ENCODE measurements at regions not wholly inside any gene's neighbourhood (a gene's known extent, or its start where the extent isn't known, plus 50 kb on each side); places are given as distances from the start of the nearest gene placed in this dataset.
"Not testable (repeated sequence)": the region's sequence is repeated elsewhere in the genome, so short reads cannot be mapped to it uniquely, and the experiment has no call there.

- not testable (repeated sequence) for DNase-seq (ENCODE audit: low read depth, low spot score); H3K4me3 ChIP-seq (ENCODE audit: low read length); H3K36me3 ChIP-seq (ENCODE audit: control insufficient read depth, insufficient read depth, low read length); H3K9me3 ChIP-seq (ENCODE audit: control insufficient read depth, insufficient read depth, low read length); H3K27me3 ChIP-seq (ENCODE audit: control insufficient read depth, insufficient read depth, low read length); H3K27ac ChIP-seq (ENCODE audit: low read length); H3K4me1 ChIP-seq (ENCODE audit: control insufficient read depth, insufficient read depth, low read length)
- WGBS (ENCODE audit: insufficient coverage, insufficient read length): no CpG with 5 or more reads among the region's 16 CpGs
Measured at GRCh38 chr4:28113586-28113985, 1252.9 kb downstream of the STIM2 start.

GRCh38 chr4:28116526-28117083 lies 1256.0 kb downstream of the STIM2 start:
- H3K27me3 ChIP-seq (ENCODE audit: control insufficient read depth, insufficient read depth, low read length); H3K27ac ChIP-seq (ENCODE audit: low read length); H3K4me1 ChIP-seq (ENCODE audit: control insufficient read depth, insufficient read depth, low read length); DNase-seq (ENCODE audit: low read depth, low spot score); H3K4me3 ChIP-seq (ENCODE audit: low read length); H3K36me3 ChIP-seq (ENCODE audit: control insufficient read depth, insufficient read depth, low read length); H3K9me3 ChIP-seq (ENCODE audit: control insufficient read depth, insufficient read depth, low read length): not testable (repeated sequence)
- no CpG with 5 or more reads among the region's 12 CpGs for WGBS (ENCODE audit: insufficient coverage, insufficient read length)

- Histone ChIP-seq H3K4me1 (ENCODE audit: control insufficient read depth, insufficient read depth, low read length) (no peaks in the 10 kb centered on the region), H3K9me3 (ENCODE audit: control insufficient read depth, insufficient read depth, low read length) (no peaks in the 10 kb centered on the region), H3K27ac (ENCODE audit: low read length) (no peak overlapping the region), H3K4me3 (ENCODE audit: low read length) (peak overlapping the region; percentile 35; the same call in 1 of the 2 replicates), H3K36me3 (ENCODE audit: control insufficient read depth, insufficient read depth, low read length) (no peaks in the 10 kb centered on the region), H3K27me3 (ENCODE audit: control insufficient read depth, insufficient read depth, low read length) (no peaks in the 10 kb centered on the region)
- no CpG with 5 or more reads among the region's 61 CpGs for WGBS (ENCODE audit: insufficient coverage, insufficient read length)
- DNase-seq (ENCODE audit: low read depth, low spot score): no peak
Measured at GRCh38 chr4:28117084-28117682, 1256.5 kb downstream of the STIM2 start.

GRCh38 chr4:28146191-28146590 lies 1285.5 kb downstream of the STIM2 start:
- Histone ChIP-seq H3K4me3 (ENCODE audit: low read length) (no peak overlapping the region), H3K4me1 (ENCODE audit: control insufficient read depth, insufficient read depth, low read length) (no peaks in the 10 kb centered on the region), H3K9me3 (ENCODE audit: control insufficient read depth, insufficient read depth, low read length) (no peaks in the 10 kb centered on the region), H3K27ac (ENCODE audit: low read length) (no peak overlapping the region), H3K27me3 (ENCODE audit: control insufficient read depth, insufficient read depth, low read length) (no peaks in the 10 kb centered on the region), H3K36me3 (ENCODE audit: control insufficient read depth, insufficient read depth, low read length) (no peaks in the 10 kb centered on the region)
- no peak for DNase-seq (ENCODE audit: low read depth, low spot score)
- no CpG with 5 or more reads among the region's 3 CpGs for WGBS (ENCODE audit: insufficient coverage, insufficient read length)

- Histone ChIP-seq H3K4me3 (ENCODE audit: low read length) (no peak overlapping the region), H3K27me3 (ENCODE audit: control insufficient read depth, insufficient read depth, low read length) (no peaks in the 10 kb centered on the region), H3K36me3 (ENCODE audit: control insufficient read depth, insufficient read depth, low read length) (no peaks in the 10 kb centered on the region), H3K27ac (ENCODE audit: low read length) (no peak overlapping the region), H3K9me3 (ENCODE audit: control insufficient read depth, insufficient read depth, low read length) (no peaks in the 10 kb centered on the region), H3K4me1 (ENCODE audit: control insufficient read depth, insufficient read depth, low read length) (no peaks in the 10 kb centered on the region)
- DNase-seq (ENCODE audit: low read depth, low spot score): no peak
- no CpG with 5 or more reads among the region's 1 CpG for WGBS (ENCODE audit: insufficient coverage, insufficient read length)
Measured at GRCh38 chr4:28148221-28148620, 1287.6 kb downstream of the STIM2 start.

- Histone ChIP-seq H3K9me3 (ENCODE audit: control insufficient read depth, insufficient read depth, low read length) (no peaks in the 10 kb centered on the region), H3K4me1 (ENCODE audit: control insufficient read depth, insufficient read depth, low read length) (no peaks in the 10 kb centered on the region), H3K27me3 (ENCODE audit: control insufficient read depth, insufficient read depth, low read length) (no peaks in the 10 kb centered on the region), H3K27ac (ENCODE audit: low read length) (no peak overlapping the region), H3K4me3 (ENCODE audit: low read length) (no peak overlapping the region), H3K36me3 (ENCODE audit: control insufficient read depth, insufficient read depth, low read length) (no peaks in the 10 kb centered on the region)
- WGBS (ENCODE audit: insufficient coverage, insufficient read length): no CpG with 5 or more reads among the region's 3 CpGs
- no peak for DNase-seq (ENCODE audit: low read depth, low spot score)
Measured at GRCh38 chr4:28149762-28150161, 1289.1 kb downstream of the STIM2 start.

- H3K4me1 ChIP-seq (ENCODE audit: control insufficient read depth, insufficient read depth, low read length): no peaks in the 10 kb centered on the region
- H3K27ac ChIP-seq (ENCODE audit: low read length): no peak overlapping the region
- H3K27me3 ChIP-seq (ENCODE audit: control insufficient read depth, insufficient read depth, low read length): no peaks in the 10 kb centered on the region
- no peak overlapping the region for H3K4me3 ChIP-seq (ENCODE audit: low read length)
- no peaks in the 10 kb centered on the region for H3K9me3 ChIP-seq (ENCODE audit: control insufficient read depth, insufficient read depth, low read length)
- no peaks in the 10 kb centered on the region for H3K36me3 ChIP-seq (ENCODE audit: control insufficient read depth, insufficient read depth, low read length)
- no peak for DNase-seq (ENCODE audit: low read depth, low spot score)
Measured at GRCh38 chr4:28151314-28151713, 1290.7 kb downstream of the STIM2 start.

DNA sequence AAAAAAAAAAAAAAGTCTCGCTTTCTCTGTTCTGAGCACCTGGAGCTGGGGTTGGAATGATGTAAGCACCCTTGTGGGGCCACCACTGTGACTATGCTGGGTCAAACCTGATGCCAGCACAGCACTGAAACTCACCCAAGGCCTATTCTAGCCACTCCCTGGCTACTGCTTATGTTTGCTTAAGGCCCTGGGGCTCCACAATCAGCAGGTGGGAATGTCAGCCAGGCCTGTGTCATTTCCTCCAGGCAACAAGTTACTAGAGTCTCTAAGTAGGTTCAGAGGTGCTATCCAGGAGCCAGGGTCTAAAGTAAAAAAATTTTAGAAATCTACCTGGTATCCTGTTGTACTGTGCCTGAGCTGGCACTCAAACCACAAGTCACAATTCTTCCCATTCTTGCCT lies 1306.8 kb downstream of the STIM2 start:
- Histone ChIP-seq H3K4me3 (ENCODE audit: low read length) (no peak overlapping the region), H3K27ac (ENCODE audit: low read length) (no peak overlapping the region), H3K9me3 (ENCODE audit: control insufficient read depth, insufficient read depth, low read length) (no peaks in the 10 kb centered on the region), H3K36me3 (ENCODE audit: control insufficient read depth, insufficient read depth, low read length) (no peaks in the 10 kb centered on the region), H3K4me1 (ENCODE audit: control insufficient read depth, insufficient read depth, low read length) (no peaks in the 10 kb centered on the region), H3K27me3 (ENCODE audit: control insufficient read depth, insufficient read depth, low read length) (no peaks in the 10 kb centered on the region)
- no peak for DNase-seq (ENCODE audit: low read depth, low spot score)
- no CpG with 5 or more reads among the region's 1 CpG for WGBS (ENCODE audit: insufficient coverage, insufficient read length)

GRCh38 chr4:28176942-28177341 lies 1316.3 kb downstream of the STIM2 start:
- Histone ChIP-seq H3K27me3 (ENCODE audit: control insufficient read depth, insufficient read depth, low read length) (no peaks in the 10 kb centered on the region), H3K27ac (ENCODE audit: low read length) (no peak overlapping the region), H3K36me3 (ENCODE audit: control insufficient read depth, insufficient read depth, low read length) (no peaks in the 10 kb centered on the region), H3K9me3 (ENCODE audit: control insufficient read depth, insufficient read depth, low read length) (no peaks in the 10 kb centered on the region), H3K4me1 (ENCODE audit: control insufficient read depth, insufficient read depth, low read length) (no peaks in the 10 kb centered on the region), H3K4me3 (ENCODE audit: low read length) (no peak overlapping the region)
- WGBS (ENCODE audit: insufficient coverage, insufficient read length): no CpG with 5 or more reads among the region's 1 CpG
- DNase-seq (ENCODE audit: low read depth, low spot score): no peak

DNA sequence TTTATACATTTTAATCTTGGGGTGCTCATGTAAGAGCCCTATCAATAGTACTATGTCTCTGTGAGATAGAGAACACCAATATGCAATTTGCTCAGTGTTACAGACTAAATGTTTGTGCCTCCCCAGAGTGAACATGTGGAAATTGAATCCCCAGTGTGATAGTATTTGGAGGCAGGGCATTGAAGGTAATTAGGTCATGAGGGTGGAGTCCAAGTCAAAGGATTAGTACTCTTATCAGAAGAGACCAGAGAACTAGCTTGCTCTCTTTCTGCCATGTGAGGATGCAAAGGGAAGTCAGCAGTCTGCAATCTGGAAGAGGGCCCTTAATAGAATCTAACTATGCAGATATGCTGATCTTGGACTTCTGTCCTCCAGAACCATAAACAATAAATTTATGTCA lies 1317.0 kb downstream of the STIM2 start:
- no peaks in the 10 kb centered on the region for H3K27me3 ChIP-seq (ENCODE audit: control insufficient read depth, insufficient read depth, low read length)
- H3K27ac ChIP-seq (ENCODE audit: low read length): no peak overlapping the region
- no peaks in the 10 kb centered on the region for H3K36me3 ChIP-seq (ENCODE audit: control insufficient read depth, insufficient read depth, low read length)
- H3K4me1 ChIP-seq (ENCODE audit: control insufficient read depth, insufficient read depth, low read length): no peaks in the 10 kb centered on the region
- no peak overlapping the region for H3K4me3 ChIP-seq (ENCODE audit: low read length)
- no peaks in the 10 kb centered on the region for H3K9me3 ChIP-seq (ENCODE audit: control insufficient read depth, insufficient read depth, low read length)
- no peak for DNase-seq (ENCODE audit: low read depth, low spot score)

DNA sequence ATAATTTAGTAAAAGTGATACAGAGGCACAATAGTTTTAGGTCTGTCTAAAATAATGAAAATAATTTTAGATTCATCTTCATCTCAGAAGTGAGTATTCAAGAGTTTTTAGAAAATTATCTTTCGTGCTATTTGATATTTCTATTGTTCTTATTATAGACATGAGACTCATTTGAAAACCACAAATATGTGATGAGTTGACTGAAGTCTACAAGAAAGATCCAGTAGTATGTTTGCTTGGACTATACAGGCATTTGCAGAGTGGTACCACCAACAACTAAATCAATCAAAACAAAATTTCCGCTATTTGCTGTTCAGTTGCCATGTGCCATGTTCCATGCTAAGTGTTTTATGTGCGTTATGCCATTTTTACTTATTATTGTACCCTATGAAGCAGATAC lies 1318.5 kb downstream of the STIM2 start:
- WGBS (ENCODE audit: insufficient coverage, insufficient read length): no CpG with 5 or more reads among the region's 3 CpGs
- H3K36me3 ChIP-seq (ENCODE audit: control insufficient read depth, insufficient read depth, low read length): no peaks in the 10 kb centered on the region
- H3K27ac ChIP-seq (ENCODE audit: low read length): no peak overlapping the region
- H3K4me3 ChIP-seq (ENCODE audit: low read length): no peak overlapping the region
- no peak for DNase-seq (ENCODE audit: low read depth, low spot score)
- no peaks in the 10 kb centered on the region for H3K9me3 ChIP-seq (ENCODE audit: control insufficient read depth, insufficient read depth, low read length)
- no peaks in the 10 kb centered on the region for H3K4me1 ChIP-seq (ENCODE audit: control insufficient read depth, insufficient read depth, low read length)
- H3K27me3 ChIP-seq (ENCODE audit: control insufficient read depth, insufficient read depth, low read length): no peaks in the 10 kb centered on the region
